Esophagus muscularis mucosa (tissue), 3 donors: ENCODE measurements at regions not wholly inside any gene's neighbourhood (a gene's known extent, or its start where the extent isn't known, plus 50 kb on each side); places are given as distances from the start of the nearest gene placed in this dataset.

Experiments
- EP300 ChIP-seq: sonication (generic); formaldehyde crosslinking; IDR thresholded peaks from one replicate; pipeline ENCODE4 v1.6.1; 2017; ENCODE audit warnings: antibody characterized with exemption
- TF ChIP-seq, protein P1 (sequence below), 3 experiments: fragments of 200-600 bp in 2 of 3; fragments of 450-650 bp in 1 of 3; sonication (generic) in 2 of 3; IDR thresholded peaks; one replicate each; pipeline ENCODE4 v1.5.1; 2017 to 2019; ENCODE audit warnings: antibody characterized with exemption in 3 of 3, mild to moderate bottlenecking in 2 of 3, moderate library complexity in 1 of 3

DNA sequence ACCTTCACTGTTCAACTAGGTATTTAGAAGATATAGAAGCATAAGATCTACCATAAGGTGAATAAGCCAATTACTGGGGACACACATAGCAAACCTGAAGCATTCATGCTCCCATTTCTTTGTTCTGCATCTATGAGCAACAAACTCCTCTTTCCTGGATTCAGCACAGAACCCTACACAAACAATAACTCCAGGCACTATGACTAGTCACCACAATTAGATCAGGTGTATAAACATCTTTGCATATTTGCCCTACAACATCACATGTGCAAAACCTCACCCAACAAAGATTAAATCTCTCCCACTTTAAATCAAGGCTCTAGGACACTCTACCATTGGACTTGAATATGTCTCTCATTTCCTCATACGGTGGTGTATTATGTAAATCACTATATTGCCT lies 652.3 kb downstream of the EPHA7 start:
- TF ChIP-seq, protein P1, sequence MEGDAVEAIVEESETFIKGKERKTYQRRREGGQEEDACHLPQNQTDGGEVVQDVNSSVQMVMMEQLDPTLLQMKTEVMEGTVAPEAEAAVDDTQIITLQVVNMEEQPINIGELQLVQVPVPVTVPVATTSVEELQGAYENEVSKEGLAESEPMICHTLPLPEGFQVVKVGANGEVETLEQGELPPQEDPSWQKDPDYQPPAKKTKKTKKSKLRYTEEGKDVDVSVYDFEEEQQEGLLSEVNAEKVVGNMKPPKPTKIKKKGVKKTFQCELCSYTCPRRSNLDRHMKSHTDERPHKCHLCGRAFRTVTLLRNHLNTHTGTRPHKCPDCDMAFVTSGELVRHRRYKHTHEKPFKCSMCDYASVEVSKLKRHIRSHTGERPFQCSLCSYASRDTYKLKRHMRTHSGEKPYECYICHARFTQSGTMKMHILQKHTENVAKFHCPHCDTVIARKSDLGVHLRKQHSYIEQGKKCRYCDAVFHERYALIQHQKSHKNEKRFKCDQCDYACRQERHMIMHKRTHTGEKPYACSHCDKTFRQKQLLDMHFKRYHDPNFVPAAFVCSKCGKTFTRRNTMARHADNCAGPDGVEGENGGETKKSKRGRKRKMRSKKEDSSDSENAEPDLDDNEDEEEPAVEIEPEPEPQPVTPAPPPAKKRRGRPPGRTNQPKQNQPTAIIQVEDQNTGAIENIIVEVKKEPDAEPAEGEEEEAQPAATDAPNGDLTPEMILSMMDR (IDR thresholded peaks at IDR 0.05), result no peak
- TF ChIP-seq EP300, result no peak
